ENCODE measurements at regions not wholly inside any gene's neighbourhood (a gene's known extent, or its start where the extent isn't known, plus 50 kb on each side); places are given as distances from the start of the nearest gene placed in this dataset.
"Not testable (repeated sequence)": the region's sequence is repeated elsewhere in the genome, so short reads cannot be mapped to it uniquely, and the experiment has no call there.

DNA sequence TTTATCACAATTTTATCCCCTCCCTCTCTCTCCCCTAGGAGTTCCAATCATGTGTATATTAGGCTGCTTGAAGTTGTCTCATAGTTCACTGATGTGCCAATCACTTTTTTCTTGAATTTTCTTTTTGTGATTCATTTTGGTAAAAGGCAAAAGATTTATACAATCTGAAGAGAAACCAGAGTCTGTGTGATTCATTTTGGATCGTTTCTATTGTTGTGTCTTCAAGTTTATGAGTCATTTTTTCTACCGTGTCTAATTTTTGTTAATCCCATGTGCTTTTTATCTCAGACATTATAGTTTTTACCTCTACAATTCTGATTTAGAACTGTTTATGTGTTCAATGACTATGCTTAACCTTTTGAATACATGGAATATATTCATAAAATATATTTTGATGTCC, 483.9 kb upstream of the AUTS2 start:
- Histone ChIP-seq H3K4me3 (ENCODE audit: low read depth, low read length) (no peak overlapping the region), H3K27ac (no peak overlapping the region), H3K36me3 (no peaks in the 10 kb centered on the region), H3K9me3 (ENCODE audit: severe bottlenecking) (no peaks in the 10 kb centered on the region), H3K27me3 (ENCODE audit: insufficient read depth, low read depth, severe bottlenecking) (no peaks in the 10 kb centered on the region)
- DNase-seq: no peak
- no peak for TF ChIP-seq CTCF (IDR thresholded peaks at IDR 0.05; ENCODE audit: low read depth, low read length)

DNA sequence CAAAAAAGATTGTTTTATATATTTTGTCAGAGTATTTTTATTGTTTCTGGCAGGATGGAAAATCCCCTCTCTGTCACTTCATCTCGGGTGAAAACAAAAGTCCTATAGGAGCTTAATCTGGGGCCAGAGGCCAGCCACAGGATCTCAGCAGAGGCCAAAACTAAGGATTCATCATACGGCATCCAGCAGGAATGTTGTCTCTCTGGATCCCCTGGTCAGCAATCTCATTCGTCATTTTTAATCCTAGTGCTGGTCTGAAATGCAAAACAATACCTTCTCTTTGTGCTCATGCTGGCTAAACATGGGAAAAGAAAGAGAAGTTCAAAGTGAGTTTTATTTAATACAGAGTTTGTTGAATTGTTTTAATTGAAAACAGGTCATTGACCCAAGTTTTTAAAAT, 482.5 kb upstream of the AUTS2 start:
- Histone ChIP-seq H3K36me3 (no peaks in the 10 kb centered on the region), H3K4me3 (ENCODE audit: low read depth, low read length) (no peak overlapping the region), H3K27ac (no peak overlapping the region), H3K27me3 (ENCODE audit: insufficient read depth, low read depth, severe bottlenecking) (no peaks in the 10 kb centered on the region), H3K9me3 (ENCODE audit: severe bottlenecking) (no peaks in the 10 kb centered on the region)
- DNase-seq: no peak
- no peak for TF ChIP-seq CTCF (IDR thresholded peaks at IDR 0.05; ENCODE audit: low read depth, low read length)

- H3K36me3 ChIP-seq; H3K4me3 ChIP-seq (ENCODE audit: low read depth, low read length); H3K27me3 ChIP-seq (ENCODE audit: insufficient read depth, low read depth, severe bottlenecking); H3K27ac ChIP-seq; H3K9me3 ChIP-seq (ENCODE audit: severe bottlenecking); DNase-seq: not testable (repeated sequence)
Measured at GRCh38 chr7:69116196-69116595, 482.1 kb upstream of the AUTS2 start.

DNA sequence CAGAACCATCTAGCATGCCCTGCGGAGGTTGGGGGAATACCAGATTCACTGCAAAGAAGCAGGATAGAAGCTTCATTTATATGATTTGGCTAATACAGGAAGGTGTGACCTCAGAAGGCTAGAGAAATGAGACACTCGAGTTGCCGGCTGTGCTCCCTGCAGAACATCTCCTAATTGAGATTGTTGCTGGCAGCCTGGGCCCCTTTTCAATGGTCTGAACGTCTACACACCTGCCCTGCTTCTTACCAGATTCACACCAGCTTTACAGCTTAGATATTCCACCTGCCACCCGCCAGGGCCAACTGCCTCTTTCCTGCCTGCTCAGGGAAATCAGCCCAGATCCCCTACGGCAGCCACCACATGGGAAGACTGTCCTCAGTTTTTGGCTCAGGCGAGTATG, 475.3 kb upstream of the AUTS2 start:
- no peaks in the 10 kb centered on the region for H3K36me3 ChIP-seq
- no peaks in the 10 kb centered on the region for H3K27me3 ChIP-seq (ENCODE audit: insufficient read depth, low read depth, severe bottlenecking)
- H3K4me3 ChIP-seq (ENCODE audit: low read depth, low read length): no peak overlapping the region
- no peak for TF ChIP-seq CTCF (IDR thresholded peaks at IDR 0.05; ENCODE audit: low read depth, low read length)
- DNase-seq: peak; percentile 42
- H3K27ac ChIP-seq: no peak overlapping the region
- no peaks in the 10 kb centered on the region for H3K9me3 ChIP-seq (ENCODE audit: severe bottlenecking)

GRCh38 chr7:69126896-69127479, 471.3 kb upstream of the AUTS2 start:
- DNase-seq: no peak
- Histone ChIP-seq H3K27me3 (ENCODE audit: insufficient read depth, low read depth, severe bottlenecking) (no peaks in the 10 kb centered on the region), H3K4me3 (ENCODE audit: low read depth, low read length) (no peak overlapping the region), H3K9me3 (ENCODE audit: severe bottlenecking) (no peaks in the 10 kb centered on the region), H3K27ac (no peak overlapping the region), H3K36me3 (no peaks in the 10 kb centered on the region)
- no peak for TF ChIP-seq CTCF (IDR thresholded peaks at IDR 0.05; ENCODE audit: low read depth, low read length)

DNA sequence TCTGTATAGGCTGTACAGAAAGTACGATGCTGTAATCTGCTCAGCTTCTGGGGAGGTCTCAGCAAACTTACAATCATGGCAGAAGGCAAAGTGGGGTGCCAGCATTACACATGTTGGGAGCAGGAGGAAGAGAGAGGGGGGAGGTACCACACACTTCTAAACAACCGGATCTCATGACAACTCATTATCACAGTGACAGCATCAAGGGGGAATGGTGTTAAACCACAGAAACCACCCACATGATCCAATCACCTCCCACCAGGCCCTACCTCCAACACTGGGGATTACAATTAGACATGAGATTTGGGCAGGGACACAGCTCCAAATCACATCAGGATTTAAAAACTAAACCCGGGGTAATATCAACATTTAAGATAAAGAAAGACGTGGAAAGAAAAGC, 468.8 kb upstream of the AUTS2 start:
- H3K27me3 ChIP-seq (ENCODE audit: insufficient read depth, low read depth, severe bottlenecking): no peaks in the 10 kb centered on the region
- no peak overlapping the region for H3K27ac ChIP-seq
- DNase-seq: no peak
- H3K9me3 ChIP-seq (ENCODE audit: severe bottlenecking): no peaks in the 10 kb centered on the region
- H3K36me3 ChIP-seq: no peaks in the 10 kb centered on the region
- no peak for TF ChIP-seq CTCF (IDR thresholded peaks at IDR 0.05; ENCODE audit: low read depth, low read length)
- no peak overlapping the region for H3K4me3 ChIP-seq (ENCODE audit: low read depth, low read length)
